Middle frontal gyrus (tissue), 1 donor: ENCODE measurements at regions not wholly inside any gene's neighbourhood (a gene's known extent, or its start where the extent isn't known, plus 50 kb on each side); places are given as distances from the start of the nearest gene placed in this dataset.
"Not testable (repeated sequence)": the region's sequence is repeated elsewhere in the genome, so short reads cannot be mapped to it uniquely, and the experiment has no call there.

Source experiments
- DNase-seq: peaks from one replicate; pipeline ENCODE4 v3.0.0-alpha.2; 2015; ENCODE audit warnings: low spot score; ENCODE audit errors: extremely low spot score

GRCh38 chr4:26175006-26175786 lies 145.6 kb upstream of the RBPJ start:
- DNase-seq = no peak

GRCh38 chr4:26175905-26176470 lies 144.8 kb upstream of the RBPJ start:
- DNase-seq = no peak

- DNase-seq = no peak
Observed at GRCh38 chr4:26176598-26177149, 144.1 kb upstream of the RBPJ start.

GRCh38 chr4:26178854-26179253 lies 142.0 kb upstream of the RBPJ start:
- no peak for DNase-seq

GRCh38 chr4:26179316-26179760 lies 141.5 kb upstream of the RBPJ start:
- DNase-seq = no peak

- no peak for DNase-seq
Observed at GRCh38 chr4:26181616-26182015, 139.2 kb upstream of the RBPJ start.

GRCh38 chr4:26183017-26183416 lies 137.8 kb upstream of the RBPJ start:
- no peak for DNase-seq

- DNase-seq = no peak
Observed at GRCh38 chr4:26185436-26185835, 135.4 kb upstream of the RBPJ start.

GRCh38 chr4:26191353-26191752 lies 129.5 kb upstream of the RBPJ start:
- DNase-seq = no peak

- DNase-seq = no peak
Observed at GRCh38 chr4:26192899-26193869, 127.6 kb upstream of the RBPJ start.

GRCh38 chr4:26194764-26195163 lies 126.0 kb upstream of the RBPJ start:
- no peak for DNase-seq

GRCh38 chr4:26196567-26196966 lies 124.2 kb upstream of the RBPJ start:
- no peak for DNase-seq

GRCh38 chr4:26197018-26197779 lies 123.6 kb upstream of the RBPJ start:
- DNase-seq = no peak

GRCh38 chr4:26198931-26199330 lies 121.9 kb upstream of the RBPJ start:
- DNase-seq = not testable (repeated sequence)

- DNase-seq = no peak
Observed at GRCh38 chr4:26199596-26199995, 121.2 kb upstream of the RBPJ start.

- DNase-seq = no peak
Observed at GRCh38 chr4:26201120-26201519, 119.7 kb upstream of the RBPJ start.

GRCh38 chr4:26204249-26204825 lies 116.5 kb upstream of the RBPJ start:
- no peak for DNase-seq

- no peak for DNase-seq
Observed at GRCh38 chr4:26204911-26205370, 115.9 kb upstream of the RBPJ start.

GRCh38 chr4:26206339-26206738 lies 114.5 kb upstream of the RBPJ start:
- no peak for DNase-seq

GRCh38 chr4:26206999-26207398 lies 113.8 kb upstream of the RBPJ start:
- no peak for DNase-seq
